Left forelimb (tissue), 1 donor: ENCODE measurements at regions not wholly inside any gene's neighbourhood (a gene's known extent, or its start where the extent isn't known, plus 50 kb on each side); places are given as distances from the start of the nearest gene placed in this dataset.
"Not testable (repeated sequence)": the region's sequence is repeated elsewhere in the genome, so short reads cannot be mapped to it uniquely, and the experiment has no call there.

Experiments used
- DNase-seq: peaks from one replicate; pipeline ENCODE4 v3.0.0-alpha.2; 2018; ENCODE audit warnings: low spot score

- DNase-seq, result not testable (repeated sequence)
These were observed 70.8 kb downstream of the TBC1D26 start for GRCh38 chr17:15802917-15803316.

- not testable (repeated sequence) for DNase-seq
These were observed 74.7 kb downstream of the TBC1D26 start for GRCh38 chr17:15806825-15807224.

GRCh38 chr17:15813388-15813787, 81.3 kb downstream of the TBC1D26 start:
- not testable (repeated sequence) for DNase-seq

- not testable (repeated sequence) for DNase-seq
These were observed 81.9 kb downstream of the TBC1D26 start for GRCh38 chr17:15814003-15814402.

GRCh38 chr17:15817861-15818260, 85.8 kb downstream of the TBC1D26 start:
- DNase-seq, result not testable (repeated sequence)

- DNase-seq, result not testable (repeated sequence)
These were observed 90.2 kb downstream of the TBC1D26 start for GRCh38 chr17:15822280-15822679.

- peak; percentile 81 for DNase-seq
These were observed 96.7 kb downstream of the TBC1D26 start for GRCh38 chr17:15828727-15829314.

GRCh38 chr17:15830221-15830620, 98.1 kb downstream of the TBC1D26 start:
- DNase-seq, result not testable (repeated sequence)

- DNase-seq, result not testable (repeated sequence)
These were observed 99.1 kb downstream of the TBC1D26 start for GRCh38 chr17:15831182-15831581.

GRCh38 chr17:15832921-15833480, 100.9 kb downstream of the TBC1D26 start:
- DNase-seq, result not testable (repeated sequence)

GRCh38 chr17:15833890-15834289, 101.8 kb downstream of the TBC1D26 start:
- DNase-seq, result not testable (repeated sequence)

GRCh38 chr17:15835481-15835880, 103.4 kb downstream of the TBC1D26 start:
- not testable (repeated sequence) for DNase-seq

- not testable (repeated sequence) for DNase-seq
These were observed 104.3 kb downstream of the TBC1D26 start for GRCh38 chr17:15836249-15836982.

GRCh38 chr17:15836991-15837390, 104.9 kb downstream of the TBC1D26 start:
- DNase-seq, result not testable (repeated sequence)

GRCh38 chr17:15847447-15848229, 97.3 kb upstream of the ADORA2B start:
- not testable (repeated sequence) for DNase-seq

- not testable (repeated sequence) for DNase-seq
These were observed 95.9 kb upstream of the ADORA2B start for GRCh38 chr17:15849054-15849453.

- DNase-seq, result not testable (repeated sequence)
These were observed 94.9 kb upstream of the ADORA2B start for GRCh38 chr17:15850071-15850470.

GRCh38 chr17:15850687-15851086, 94.2 kb upstream of the ADORA2B start:
- DNase-seq, result not testable (repeated sequence)

- not testable (repeated sequence) for DNase-seq
These were observed 92.1 kb upstream of the ADORA2B start for GRCh38 chr17:15852863-15853262.

GRCh38 chr17:15856191-15856590, 88.7 kb upstream of the ADORA2B start:
- not testable (repeated sequence) for DNase-seq

GRCh38 chr17:15856745-15857144, 88.2 kb upstream of the ADORA2B start:
- DNase-seq, result not testable (repeated sequence)

- DNase-seq, result not testable (repeated sequence)
These were observed 86.8 kb upstream of the ADORA2B start for GRCh38 chr17:15858082-15858481.
